Brain microvascular endothelial cell (primary cell): ENCODE measurements at regions not wholly inside any gene's neighbourhood (a gene's known extent, or its start where the extent isn't known, plus 50 kb on each side); places are given as distances from the start of the nearest gene placed in this dataset.

Experiments
- DNase-seq: peaks from one replicate; pipeline ENCODE4 v3.0.0-alpha.2; 2020
- H3K27ac ChIP-seq: fragments of 250-450 bp; sonication (Bioruptor Pico); 2 replicates; pipeline ENCODE4 v1.5.1; 2020; ENCODE audit warnings: mild to moderate bottlenecking, moderate library complexity
- H3K27me3 ChIP-seq: fragments of 250-450 bp; sonication (Bioruptor Pico); replicated peaks from 2 replicates; pipeline ENCODE4 v1.5.1; 2020; ENCODE audit warnings: mild to moderate bottlenecking
- H3K36me3 ChIP-seq: fragments of 250-450 bp; sonication (Bioruptor Pico); replicated peaks from 2 replicates; pipeline ENCODE4 v1.5.1; 2020; ENCODE audit warnings: mild to moderate bottlenecking
- H3K4me3 ChIP-seq: 2 replicates; pipeline ENCODE4 v1.5.1; 2011; ENCODE audit warnings: low read depth, mild to moderate bottlenecking, control low read depth, low read length, moderate library complexity
- in situ Hi-C: cut with HindIII; loops from 2 replicates; pipeline ENCODE4 v1.10.0; 2017; ENCODE audit warnings: low sequenced_read_pairs, low pct_ligation_motif_present
- TF ChIP-seq, protein P1 (sequence below): IDR thresholded peaks from 2 replicates; pipeline ENCODE4 v1.5.1; 2011; ENCODE audit warnings: low read depth, mild to moderate bottlenecking, moderate library complexity, low read length, control low read depth, inconsistent platforms; ENCODE audit errors: missing control alignments

GRCh38 chr5:158256096-158256495, 397.2 kb upstream of the CLINT1 start:
- no peak for DNase-seq
- TF ChIP-seq, protein P1, sequence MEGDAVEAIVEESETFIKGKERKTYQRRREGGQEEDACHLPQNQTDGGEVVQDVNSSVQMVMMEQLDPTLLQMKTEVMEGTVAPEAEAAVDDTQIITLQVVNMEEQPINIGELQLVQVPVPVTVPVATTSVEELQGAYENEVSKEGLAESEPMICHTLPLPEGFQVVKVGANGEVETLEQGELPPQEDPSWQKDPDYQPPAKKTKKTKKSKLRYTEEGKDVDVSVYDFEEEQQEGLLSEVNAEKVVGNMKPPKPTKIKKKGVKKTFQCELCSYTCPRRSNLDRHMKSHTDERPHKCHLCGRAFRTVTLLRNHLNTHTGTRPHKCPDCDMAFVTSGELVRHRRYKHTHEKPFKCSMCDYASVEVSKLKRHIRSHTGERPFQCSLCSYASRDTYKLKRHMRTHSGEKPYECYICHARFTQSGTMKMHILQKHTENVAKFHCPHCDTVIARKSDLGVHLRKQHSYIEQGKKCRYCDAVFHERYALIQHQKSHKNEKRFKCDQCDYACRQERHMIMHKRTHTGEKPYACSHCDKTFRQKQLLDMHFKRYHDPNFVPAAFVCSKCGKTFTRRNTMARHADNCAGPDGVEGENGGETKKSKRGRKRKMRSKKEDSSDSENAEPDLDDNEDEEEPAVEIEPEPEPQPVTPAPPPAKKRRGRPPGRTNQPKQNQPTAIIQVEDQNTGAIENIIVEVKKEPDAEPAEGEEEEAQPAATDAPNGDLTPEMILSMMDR = no peak
- Histone ChIP-seq H3K27ac (no peak overlapping the region), H3K4me3 (no peak overlapping the region), H3K27me3 (no peaks in the 10 kb centered on the region), H3K36me3 (no peaks in the 10 kb centered on the region)
- in situ Hi-C loops = no loop called here

DNA sequence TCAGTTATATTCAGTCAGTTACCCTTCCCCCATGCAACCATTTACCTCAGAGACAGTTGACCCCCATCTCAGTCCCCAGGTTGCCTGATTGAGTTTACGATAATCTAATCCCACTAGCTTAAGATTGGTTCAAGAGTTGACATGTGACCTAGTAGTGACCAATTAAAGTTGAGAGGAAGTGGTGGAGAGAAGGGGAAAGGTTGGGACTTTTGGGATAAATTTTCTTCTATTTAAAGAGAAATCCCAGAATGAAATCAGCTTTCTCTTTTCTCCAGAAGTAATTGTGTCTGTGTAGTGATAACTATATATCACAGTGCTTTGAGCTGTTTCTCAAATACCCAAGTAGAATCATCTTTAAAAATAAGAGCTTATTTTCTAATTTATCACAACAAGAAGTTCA, 396.7 kb upstream of the CLINT1 start:
- no peak overlapping the region for H3K27ac ChIP-seq
- TF ChIP-seq, protein P1 = no peak
- DNase-seq = no peak
- H3K36me3 ChIP-seq = no peaks in the 10 kb centered on the region
- H3K4me3 ChIP-seq = no peak overlapping the region
- in situ Hi-C loops = no loop called here
- no peaks in the 10 kb centered on the region for H3K27me3 ChIP-seq

GRCh38 chr5:158246661-158247060, 387.7 kb upstream of the CLINT1 start:
- Histone ChIP-seq H3K27me3 (no peaks in the 10 kb centered on the region), H3K27ac (no peak overlapping the region), H3K36me3 (no peaks in the 10 kb centered on the region), H3K4me3 (no peak overlapping the region)
- DNase-seq = no peak
- TF ChIP-seq, protein P1 = no peak
- in situ Hi-C loops = no loop called here

GRCh38 chr5:158245513-158245912, 386.6 kb upstream of the CLINT1 start:
- H3K27ac ChIP-seq = no peak overlapping the region
- H3K4me3 ChIP-seq = no peak overlapping the region
- in situ Hi-C loops = no loop called here
- DNase-seq = no peak
- no peaks in the 10 kb centered on the region for H3K36me3 ChIP-seq
- no peaks in the 10 kb centered on the region for H3K27me3 ChIP-seq
- TF ChIP-seq, protein P1 = no peak

DNA sequence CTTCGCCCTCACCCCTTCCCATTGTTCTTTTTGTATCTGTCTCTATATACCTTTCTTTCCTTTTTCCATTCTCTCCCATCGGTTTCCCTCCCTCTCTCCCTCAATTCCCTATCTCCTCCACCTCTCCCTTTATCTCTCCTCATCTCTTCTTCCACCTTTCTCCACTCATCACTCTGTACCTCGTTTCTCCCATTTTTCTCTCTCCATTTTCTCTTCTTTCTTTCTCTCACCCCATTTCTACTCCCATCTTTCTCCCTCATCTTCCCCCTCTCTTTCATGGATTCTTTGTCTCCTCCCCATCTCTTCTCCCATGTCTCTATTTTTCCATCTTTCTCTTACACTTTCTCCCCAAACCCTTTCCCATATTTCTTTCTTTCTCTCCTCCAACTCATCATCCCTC, 385.9 kb upstream of the CLINT1 start:
- TF ChIP-seq, protein P1 = no peak
- no peaks in the 10 kb centered on the region for H3K36me3 ChIP-seq
- no peaks in the 10 kb centered on the region for H3K27me3 ChIP-seq
- no peak for DNase-seq
- no peak overlapping the region for H3K4me3 ChIP-seq
- no peak overlapping the region for H3K27ac ChIP-seq
- in situ Hi-C loops = no loop called here

GRCh38 chr5:158236511-158237335, 377.8 kb upstream of the CLINT1 start:
- Histone ChIP-seq H3K27ac (peak overlapping the region; percentile 50), H3K36me3 (no peaks in the 10 kb centered on the region), H3K27me3 (no peaks in the 10 kb centered on the region), H3K4me3 (no peak overlapping the region)
- TF ChIP-seq, protein P1 = no peak
- in situ Hi-C loops = no loop called here
- DNase-seq = peak; percentile 76
